ENCODE measurements at regions not wholly inside any gene's neighbourhood (a gene's known extent, or its start where the extent isn't known, plus 50 kb on each side); places are given as distances from the start of the nearest gene placed in this dataset.
"Not testable (repeated sequence)": the region's sequence is repeated elsewhere in the genome, so short reads cannot be mapped to it uniquely, and the experiment has no call there.

DNA sequence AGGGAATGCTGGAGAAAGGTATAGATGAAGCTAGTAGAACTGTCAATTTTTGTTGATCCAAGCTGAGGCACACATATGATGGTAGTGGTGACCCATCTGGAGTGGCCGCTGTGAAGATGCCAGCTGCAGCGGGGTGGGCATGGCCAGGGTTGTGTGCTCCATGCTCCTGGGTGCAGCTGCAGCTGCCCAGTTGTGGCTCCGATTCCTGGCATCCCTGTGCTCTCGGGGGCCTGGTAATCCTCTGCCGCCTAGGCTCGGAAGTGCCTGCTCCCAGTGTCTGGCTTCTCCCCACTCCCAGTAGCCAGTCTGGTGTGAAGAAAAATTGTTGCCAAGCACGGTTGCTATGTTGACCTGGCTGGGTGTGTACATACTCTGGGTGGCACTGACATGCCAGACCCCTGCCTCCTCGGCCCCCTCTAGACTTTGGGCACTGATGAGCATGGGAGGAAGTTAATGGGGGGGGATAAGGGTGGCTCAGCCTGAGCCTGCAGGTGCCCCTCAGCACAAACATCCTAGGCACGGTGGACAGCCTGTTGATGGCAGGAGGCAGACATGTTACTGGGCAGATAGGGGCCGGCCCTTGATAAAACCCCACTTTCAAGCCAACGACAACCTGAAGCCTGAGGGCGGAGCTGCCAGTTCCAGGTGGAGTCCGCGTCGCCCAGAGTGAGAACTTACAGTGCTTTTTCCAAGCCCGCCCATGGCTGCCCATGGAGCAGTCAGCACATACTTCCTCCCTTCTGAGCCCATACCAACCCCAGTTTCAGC, 1400.7 kb downstream of the PCDH9 start:
- no peak for DNase-seq

DNA sequence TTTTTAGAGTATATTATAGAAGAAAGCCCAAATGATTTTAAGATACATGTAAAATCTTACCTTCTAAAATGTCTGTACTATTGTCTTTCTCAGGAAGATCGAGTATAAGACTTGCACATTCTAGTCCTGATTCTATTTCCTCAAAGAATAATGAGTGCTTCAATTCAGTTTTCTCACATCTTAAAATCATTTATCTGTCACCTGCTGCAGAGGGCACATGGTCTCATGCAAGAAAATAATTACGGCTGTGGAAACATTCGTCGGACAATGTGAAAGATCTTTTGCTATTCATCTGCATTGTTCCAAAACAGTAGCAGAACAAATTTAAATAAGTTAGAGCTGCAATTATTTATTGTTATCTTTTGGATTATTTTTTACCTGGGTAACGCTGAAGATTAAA, 1403.5 kb downstream of the PCDH9 start:
- no peak for DNase-seq

GRCh38 chr13:65825039-65825438, 1405.1 kb downstream of the PCDH9 start:
- DNase-seq, result no peak

GRCh38 chr13:65808061-65808460, 1422.1 kb downstream of the PCDH9 start:
- DNase-seq, result no peak

DNA sequence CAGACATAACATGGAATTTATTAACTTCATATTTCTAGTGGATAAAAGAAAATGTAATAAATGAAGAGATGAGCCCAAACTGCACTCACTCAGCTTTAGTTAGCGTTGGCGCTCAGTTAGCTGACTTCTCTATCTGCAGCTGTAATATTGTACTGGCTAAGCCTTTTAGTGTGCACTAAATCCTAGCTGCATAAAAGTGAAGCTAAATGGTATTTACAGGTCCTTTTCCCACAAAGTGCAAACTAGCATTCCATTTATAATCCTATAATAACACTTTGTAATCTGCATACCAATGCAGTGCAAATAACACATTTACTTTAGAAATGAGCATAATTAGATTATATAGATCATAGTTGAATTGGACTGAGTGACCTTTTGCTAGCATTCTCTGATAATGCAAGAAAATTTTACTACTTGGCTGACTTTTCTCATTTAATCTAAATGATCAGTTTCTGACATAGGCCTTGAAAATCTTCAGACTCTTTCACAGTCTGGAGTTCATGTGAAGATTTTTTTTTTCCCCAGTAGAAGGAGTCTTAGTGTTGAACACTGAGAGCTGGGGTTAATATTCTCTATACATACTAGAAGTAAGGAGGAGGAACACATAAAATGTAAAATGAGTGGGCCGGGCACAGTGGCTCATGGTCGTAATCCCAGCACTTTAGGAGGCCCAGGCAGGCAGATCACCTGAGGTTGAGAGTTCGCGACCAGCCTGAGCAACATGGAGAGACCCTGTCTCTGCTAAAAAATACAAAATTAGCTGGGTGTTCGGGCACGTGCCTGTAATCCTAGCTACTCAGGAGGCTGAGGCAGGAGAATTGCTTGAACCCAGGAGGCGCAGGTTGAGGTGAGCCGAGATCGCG, 1426.4 kb downstream of the PCDH9 start:
- DNase-seq, result no peak

- no peak for DNase-seq
These were observed 1440.3 kb downstream of the PCDH9 start for GRCh38 chr13:65789815-65790214.

GRCh38 chr13:65787082-65787481, 1443.1 kb downstream of the PCDH9 start:
- DNase-seq, result no peak

DNA sequence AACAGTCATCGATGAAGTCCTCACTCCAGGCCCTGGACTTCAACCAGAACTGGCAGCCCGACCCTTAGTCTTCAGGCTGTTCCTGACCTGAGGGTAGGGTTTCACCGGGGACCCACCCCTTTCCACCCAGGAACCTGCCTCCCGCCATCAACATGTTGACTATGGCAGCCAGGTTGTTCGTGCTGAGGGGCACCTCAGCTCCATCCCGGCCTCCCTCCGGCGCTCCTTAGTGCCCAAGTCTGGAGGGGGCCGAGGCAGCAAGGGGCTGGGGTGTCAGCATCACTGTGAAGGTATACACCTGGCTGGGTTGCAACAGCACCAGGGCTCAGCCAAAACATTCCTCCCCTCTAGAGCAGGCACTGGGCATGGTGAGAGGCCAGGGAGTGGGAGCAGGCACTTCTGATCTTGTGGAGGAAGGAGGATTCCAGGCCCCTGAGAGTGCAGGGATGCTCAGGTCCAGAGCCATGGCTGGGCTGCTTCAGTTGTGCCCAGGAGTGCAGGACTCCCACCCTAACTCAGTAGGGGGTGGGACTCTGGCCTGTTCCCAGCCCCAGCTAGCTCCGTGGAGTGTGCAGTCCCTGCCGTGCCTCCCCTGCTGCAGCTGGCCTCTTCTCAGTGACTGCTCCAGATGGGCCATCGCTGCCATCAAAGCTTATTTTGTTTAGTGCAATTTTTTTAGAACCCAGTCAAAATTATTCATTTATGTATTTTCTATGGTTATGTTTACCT, 1445.9 kb downstream of the PCDH9 start:
- DNase-seq, result no peak

GRCh38 chr13:65783383-65783782, 1446.8 kb downstream of the PCDH9 start:
- DNase-seq, result no peak

DNA sequence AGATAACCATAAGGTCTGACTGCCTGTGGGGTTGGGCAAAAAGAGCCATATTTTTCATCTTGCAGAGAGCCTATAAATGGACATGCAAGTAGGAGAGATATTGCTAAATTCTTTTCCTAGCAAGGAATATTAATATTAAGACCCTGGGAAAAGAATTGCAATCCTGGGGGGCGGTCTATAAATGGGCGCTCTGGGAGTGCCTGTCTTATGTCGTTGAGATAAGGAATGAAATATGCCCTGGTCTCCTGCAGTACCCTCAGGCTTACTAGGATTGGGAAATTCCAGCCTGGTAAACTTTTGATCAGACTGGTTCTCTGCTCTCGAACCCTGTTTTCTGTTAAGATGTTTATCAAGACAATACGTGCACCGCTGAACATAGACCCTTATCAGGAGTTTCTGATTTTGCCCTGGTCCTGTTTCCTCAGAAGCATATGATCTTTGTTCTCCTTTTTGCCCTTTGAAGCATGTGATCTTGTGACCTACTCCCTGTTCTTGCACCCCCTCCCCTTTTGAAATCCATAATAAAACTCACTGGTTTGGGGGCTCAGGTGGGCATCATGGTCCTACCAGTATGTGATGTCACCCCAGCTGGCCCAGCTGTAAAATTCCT, 1458.3 kb downstream of the PCDH9 start:
- DNase-seq, result not testable (repeated sequence)

GRCh38 chr13:65768545-65768944, 1461.6 kb downstream of the PCDH9 start:
- DNase-seq, result no peak

- no peak for DNase-seq
These were observed 1466.3 kb downstream of the PCDH9 start for GRCh38 chr13:65763811-65764210.

DNA sequence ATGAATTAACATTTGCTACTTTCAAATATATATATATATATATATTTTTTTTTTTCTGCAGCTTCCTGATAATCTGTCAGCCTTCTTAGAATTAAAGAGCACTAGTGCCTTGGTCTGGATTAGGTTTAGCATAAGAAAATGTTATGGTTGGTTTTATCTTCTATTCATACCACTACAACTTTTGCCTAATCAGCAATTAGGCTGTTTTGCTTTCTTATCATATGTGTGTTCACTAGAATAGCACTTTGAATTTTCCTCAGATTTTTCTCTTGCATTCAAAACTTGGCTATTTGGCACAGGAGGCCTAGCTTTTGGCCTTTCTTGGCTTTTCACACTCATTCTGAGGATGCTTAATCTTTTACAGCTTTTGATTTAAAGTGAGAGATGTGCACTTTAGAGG, 1468.1 kb downstream of the PCDH9 start:
- no peak for DNase-seq

- no peak for DNase-seq
These were observed 1474.0 kb downstream of the PCDH9 start for GRCh38 chr13:65756071-65756671.

GRCh38 chr13:65748227-65748626, 1481.9 kb downstream of the PCDH9 start:
- DNase-seq, result no peak

DNA sequence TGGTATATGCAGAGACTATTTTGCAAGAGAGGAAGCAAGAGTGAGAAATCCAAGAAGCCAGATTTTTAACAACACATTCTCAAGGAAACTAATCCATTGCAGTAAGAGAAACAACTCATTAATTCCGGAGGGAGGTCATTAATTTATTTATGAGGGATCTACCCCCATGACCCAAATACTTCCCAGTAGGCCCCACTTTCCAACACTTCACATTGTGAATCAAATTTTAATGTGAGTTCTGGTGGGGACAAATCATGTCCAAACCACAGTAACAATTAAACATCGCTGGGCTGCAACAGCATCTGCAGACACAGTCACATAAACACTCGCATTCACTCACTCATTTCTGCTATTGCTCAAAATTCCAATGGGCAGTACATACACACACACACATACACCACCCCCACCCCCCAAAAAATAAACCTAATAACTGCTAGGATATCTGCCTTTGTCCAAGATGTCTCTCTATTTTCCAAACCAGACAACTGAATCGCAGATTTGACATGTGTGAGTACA, 1483.7 kb downstream of the PCDH9 start:
- DNase-seq, result no peak

DNA sequence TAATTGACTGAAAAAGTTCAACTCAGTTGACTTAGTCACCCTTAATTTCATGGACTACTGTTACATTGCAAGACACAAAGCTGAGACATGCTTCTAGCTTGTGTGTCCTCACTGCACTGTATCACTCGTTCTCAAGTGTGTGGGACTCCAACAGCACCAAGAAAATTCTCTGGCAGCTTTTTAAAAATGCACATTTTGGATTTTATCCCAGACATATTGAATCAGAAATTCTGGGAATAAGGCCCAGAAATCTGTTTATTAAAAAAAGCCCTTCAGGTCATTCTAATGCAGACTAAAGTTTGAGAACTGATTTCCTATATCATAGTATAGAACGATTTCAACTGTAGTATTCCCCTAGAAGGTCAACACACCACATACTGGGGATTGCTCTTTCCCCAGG, 1485.3 kb downstream of the PCDH9 start:
- no peak for DNase-seq

GRCh38 chr13:65733110-65733509, 1497.0 kb downstream of the PCDH9 start:
- DNase-seq, result no peak

GRCh38 chr13:65727070-65727469, 1503.1 kb downstream of the PCDH9 start:
- DNase-seq, result no peak

DNA sequence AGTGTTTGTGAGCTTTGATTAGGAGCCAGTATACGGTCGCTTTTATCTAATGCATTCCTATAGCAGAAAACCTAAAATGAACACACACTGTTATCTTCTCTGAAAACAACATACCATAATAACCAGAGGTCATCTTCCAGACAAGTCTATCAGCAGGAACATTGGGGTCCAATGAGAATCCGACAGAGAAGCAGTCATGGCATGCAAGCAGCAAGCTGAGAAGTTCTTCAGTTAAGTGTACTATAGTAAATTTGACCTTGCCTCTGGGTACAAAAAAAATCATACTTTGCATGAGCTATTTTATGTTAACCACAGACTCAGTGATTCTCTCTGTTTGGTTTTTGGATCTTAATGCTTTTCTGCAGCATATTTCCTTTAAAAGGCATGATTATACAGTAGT, 1505.1 kb downstream of the PCDH9 start:
- no peak for DNase-seq

- DNase-seq, result no peak
These were observed 1505.9 kb downstream of the PCDH9 start for GRCh38 chr13:65724226-65724625.

Data from amygdala (tissue), 56 donors.